Amniotic epithelial cell (primary cell): ENCODE measurements at regions not wholly inside any gene's neighbourhood (a gene's known extent, or its start where the extent isn't known, plus 50 kb on each side); places are given as distances from the start of the nearest gene placed in this dataset.

ENCODE experiments used
- DNase-seq: peaks from one replicate; pipeline ENCODE4 v3.0.0-alpha.2; 2010; ENCODE audit warnings: low read depth

DNA sequence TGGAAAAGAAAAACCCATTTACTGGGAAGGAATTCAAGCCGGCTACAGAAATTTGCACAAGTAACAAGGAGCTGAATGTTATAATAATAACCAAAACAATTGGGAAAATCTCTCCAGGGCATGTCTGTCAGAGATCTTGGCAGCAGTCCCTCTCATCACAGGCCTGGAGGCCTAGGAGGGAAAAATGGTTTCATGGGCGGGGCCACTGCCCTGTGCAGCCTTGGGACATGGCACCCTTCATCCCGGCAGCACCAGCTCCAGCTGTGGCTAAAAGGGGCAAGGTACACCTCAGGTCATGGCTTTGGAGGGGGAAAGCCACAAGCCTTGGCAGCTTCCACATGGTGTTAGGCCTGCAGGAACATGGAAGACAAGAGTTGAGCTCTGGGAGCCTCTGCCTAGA is 513.1 kb upstream of the CNKSR2 start:
- no peak for DNase-seq

DNA sequence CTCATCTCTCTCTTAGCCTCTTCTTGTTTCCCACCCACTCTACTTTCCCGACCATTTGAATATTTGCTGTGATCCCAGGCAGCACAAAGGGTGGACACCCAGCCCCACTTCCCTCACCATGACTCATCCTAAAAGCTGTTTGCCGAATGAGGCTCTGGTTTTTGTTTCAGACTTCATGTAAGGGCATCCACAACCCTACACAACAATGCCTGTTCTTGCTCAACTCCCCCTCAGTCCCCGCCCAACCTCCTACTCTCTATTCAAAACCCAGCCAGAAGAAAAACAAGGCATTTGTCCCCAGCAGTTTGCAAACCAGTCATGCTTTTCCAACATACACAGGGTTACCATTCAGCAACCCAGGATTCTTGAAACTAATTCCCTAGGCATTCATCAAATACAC is 516.5 kb upstream of the CNKSR2 start:
- DNase-seq: peak; percentile 27

DNA sequence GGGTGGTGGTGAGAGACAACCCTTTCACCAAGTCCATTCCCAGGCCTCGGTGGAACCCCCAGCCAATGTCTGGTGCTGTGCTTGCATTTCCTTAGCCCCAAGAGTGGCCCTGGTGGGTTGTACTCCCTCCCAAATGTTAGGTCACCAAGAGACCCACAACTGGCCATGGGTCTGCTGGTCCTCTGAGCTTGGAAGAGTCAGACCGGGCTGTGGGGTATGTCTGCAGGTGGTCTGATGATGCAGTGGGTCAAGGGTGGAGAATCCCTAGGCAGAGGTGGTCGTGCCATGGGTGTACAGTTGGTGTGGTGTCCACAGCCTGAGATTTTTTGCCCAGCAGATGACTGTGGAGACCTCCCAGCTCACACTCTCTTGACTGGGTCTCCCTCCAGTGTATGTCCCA is 535.7 kb upstream of the CNKSR2 start:
- no peak for DNase-seq

DNA sequence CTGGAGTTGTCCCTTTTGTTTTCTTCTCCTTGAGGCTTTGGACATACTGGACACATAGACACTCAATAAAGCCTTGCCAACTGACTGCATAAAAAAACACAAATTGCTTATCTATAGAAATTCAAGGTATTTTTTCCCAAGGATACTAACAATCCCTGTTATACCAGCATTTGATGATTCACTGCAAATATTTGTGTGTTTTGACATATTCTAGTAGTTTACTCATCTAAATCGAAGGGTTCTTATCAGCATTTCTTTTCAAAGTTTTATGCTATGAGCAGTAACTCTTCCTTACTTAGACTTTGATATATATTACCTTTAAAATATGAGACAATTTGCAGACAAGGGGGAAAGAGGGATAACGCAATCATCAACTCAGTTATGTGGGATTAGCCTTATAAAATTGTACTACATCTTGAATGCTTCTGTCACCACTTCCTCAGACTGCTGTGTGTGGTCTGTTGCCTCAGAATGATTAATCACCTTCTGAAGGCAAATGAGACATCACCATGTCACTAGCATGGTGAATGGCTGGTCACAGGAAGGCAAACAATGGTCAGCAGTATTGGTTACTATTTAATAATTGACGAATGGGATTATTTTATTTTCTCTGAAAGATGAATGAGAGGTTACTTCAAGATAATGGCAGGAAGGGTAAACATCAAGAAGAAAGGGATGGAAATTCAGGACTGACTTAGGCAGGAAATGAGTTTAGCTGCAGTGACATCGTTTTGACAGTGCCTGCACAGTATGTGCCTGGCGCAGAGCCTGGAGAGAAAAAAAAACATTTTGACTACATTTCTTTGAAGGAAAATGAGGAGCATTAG is 544.3 kb upstream of the CNKSR2 start:
- DNase-seq: peak; percentile 79

DNA sequence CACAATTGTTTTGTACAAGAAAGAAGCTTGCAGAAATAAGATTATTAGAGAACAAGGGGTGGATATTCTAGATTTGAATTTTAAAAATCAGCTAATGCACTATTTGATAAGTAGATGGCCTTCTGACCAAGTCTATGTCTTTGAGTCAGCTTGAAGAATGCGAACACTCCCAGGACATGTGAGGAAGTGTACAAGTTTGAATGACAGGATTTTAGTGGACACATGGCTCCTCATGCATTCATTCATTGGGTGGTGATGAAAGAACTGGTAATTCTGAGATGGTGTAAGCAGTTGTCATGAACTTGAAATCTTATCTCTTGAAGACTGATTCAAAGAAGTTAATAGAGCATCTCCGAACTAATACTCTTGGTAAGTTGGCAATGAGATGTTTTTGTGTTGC is 548.2 kb upstream of the CNKSR2 start:
- no peak for DNase-seq

DNA sequence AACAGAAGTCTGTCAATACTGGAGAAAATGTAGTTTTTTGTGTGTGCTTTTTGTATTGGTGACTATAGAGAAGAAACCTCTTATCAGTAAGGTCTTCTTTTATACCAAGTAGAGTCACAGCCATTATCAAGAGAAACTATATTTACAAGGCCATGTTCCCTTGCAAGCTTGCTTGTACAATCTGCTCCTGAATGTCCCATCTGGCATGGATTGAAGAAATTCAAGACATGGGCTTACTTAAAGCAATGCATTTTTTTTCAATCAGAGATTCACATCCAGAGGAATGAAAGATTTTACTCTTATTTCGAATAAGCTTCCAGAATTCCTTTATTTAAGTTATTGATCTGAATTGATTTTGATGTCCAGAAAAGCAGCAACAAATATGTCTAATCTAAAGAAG is 537.3 kb upstream of the RPS6KA3 start:
- no peak for DNase-seq

DNA sequence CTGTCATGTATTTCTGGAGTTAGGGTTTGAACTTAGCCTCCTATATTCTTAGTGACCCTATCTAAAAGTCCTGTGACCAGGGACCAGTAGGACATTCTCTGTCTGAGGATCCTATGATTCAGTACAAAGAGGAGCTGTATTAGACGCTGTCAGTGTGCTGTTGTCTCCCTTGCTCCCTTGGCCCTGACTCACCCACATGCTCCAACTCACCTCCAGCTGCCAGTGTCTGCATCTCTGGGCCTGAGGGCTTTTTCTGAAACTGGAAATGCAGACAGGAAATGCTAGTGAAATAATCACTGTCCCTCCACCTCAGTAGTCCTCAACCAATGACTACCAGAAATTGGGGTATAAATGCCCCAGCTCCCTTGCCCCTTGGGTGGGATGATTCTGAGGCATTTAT is 535.3 kb upstream of the RPS6KA3 start:
- no peak for DNase-seq

DNA sequence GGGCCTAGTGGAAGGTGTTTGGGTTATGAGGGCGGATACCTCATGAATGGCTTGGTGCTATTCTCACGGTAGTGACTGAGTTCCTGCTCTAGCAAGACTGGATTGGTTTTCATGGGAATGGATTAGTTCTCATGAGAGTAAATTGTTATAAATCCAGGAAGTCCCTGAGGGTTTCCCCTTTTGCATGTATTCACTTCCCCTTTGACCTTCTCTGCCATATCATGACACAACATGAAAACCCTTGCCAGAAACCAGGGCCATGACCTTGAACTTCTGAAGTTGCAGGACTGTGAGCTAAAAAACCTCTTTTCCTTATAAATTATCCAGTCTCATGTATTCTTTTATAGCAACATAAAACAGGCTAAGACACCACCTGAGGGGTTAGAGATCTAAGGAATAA is 529.7 kb upstream of the RPS6KA3 start:
- DNase-seq: no peak

DNA sequence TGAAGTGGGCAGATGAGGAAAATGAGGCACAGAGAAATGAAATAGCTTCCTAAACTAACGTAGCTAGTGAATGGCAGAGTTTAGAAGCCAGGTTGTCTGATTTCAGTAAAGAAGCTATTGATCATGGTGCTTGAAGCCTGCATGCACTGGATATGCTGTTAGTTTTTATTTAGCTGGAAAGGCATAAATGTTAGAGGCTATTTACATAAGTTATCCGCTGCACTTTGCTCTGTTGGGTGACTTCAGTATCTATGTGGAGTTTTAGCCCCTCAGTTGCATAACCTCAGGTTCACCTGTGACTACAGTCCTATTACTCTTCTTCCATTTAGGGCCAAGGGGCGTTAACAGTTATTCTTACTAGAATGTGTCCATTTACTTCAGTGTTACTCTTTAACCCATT is 522.4 kb upstream of the RPS6KA3 start:
- DNase-seq: no peak

DNA sequence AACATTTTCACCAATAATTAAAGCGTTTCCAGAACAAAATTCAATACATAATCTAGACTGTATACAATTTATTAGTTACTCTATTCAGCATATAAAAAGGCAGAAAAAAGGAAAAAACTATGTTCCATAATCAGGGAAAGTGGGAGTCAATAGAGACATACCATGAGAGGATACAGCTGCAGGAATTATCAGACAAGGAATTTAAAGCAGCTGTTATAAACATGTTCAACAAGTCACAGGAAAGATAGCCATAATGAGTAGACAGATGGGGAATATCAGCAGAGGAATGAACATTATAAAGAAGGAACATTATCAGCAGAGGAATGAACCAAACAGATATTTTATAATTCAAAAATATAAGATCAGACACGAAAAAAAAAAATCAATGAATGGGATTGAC is 500.6 kb upstream of the RPS6KA3 start:
- no peak for DNase-seq

DNA sequence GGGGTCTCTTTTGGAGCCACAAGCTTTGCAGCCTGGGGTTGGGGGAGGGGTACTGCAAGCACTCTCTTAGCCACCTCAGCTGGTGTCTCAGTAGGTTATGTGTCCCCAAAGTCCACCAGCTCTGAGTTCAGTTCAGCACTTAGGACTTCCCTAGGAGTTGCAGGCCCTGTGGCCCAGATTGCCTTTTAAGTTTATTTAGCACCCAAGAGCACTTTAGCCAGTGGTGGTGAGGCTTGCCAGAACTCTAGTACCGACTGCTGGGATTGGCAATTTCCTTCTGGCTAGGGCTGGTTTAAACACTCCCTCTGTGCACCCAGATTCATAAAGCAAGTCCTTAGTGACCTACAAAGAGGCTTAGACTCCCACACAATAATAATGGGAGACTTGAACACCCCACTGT is 489.9 kb upstream of the RPS6KA3 start:
- no peak for DNase-seq

DNA sequence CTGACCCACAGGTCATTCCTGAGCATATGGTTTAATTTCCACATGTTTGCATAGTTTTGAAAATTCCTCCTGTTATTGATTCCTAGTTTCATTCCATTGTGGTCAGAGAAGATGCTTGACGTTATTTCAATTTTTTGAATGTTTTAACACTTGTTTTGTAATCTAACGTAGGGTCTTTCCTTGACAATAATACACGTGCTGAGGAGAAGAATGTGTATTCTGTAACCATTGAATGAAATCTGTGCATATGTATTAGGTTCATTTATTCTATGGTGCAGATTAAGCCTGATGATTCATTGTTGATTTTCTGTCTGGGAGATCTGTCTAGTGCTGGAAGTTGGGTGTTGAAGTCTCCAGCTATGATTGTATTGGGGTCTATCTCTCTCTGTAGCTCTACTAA is 486.4 kb upstream of the RPS6KA3 start:
- no peak for DNase-seq

DNA sequence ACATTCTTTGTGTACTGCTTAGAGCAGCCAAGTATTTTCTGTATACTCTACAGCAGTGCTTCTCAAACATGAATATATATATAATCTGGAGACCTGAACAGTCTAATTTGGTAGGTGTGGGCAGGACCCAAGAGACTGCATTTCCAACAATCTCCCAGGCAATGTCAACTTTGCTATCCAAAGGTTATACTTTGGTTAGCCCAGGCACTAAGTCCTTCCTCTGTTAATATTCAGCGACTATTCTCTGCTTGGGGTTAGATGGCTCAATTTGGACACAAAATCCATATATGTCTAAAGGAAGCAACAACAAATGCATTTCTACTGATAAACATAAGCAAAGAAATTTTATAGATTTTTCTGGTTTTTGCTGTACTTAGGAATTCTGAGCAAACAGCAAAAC is 480.0 kb upstream of the RPS6KA3 start:
- no peak for DNase-seq

DNA sequence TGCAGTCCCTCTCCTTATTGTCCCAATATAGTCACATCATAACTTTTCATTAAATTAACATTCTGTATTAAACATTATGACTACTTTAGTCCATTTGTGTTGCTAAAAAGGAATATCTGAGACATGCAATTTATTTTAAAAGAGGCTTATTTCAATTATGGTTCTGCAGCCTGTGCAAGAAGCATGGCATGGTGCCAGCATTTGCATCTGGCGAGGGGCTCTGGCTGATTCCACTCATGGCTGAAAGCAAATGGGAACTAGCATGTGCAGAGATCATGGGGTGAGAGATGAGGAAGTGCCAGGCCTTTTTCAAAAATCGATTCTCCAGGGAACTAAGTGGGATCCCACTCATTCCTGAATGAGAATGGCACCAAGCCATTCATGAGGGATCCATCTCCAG is 476.3 kb upstream of the RPS6KA3 start:
- no peak for DNase-seq

DNA sequence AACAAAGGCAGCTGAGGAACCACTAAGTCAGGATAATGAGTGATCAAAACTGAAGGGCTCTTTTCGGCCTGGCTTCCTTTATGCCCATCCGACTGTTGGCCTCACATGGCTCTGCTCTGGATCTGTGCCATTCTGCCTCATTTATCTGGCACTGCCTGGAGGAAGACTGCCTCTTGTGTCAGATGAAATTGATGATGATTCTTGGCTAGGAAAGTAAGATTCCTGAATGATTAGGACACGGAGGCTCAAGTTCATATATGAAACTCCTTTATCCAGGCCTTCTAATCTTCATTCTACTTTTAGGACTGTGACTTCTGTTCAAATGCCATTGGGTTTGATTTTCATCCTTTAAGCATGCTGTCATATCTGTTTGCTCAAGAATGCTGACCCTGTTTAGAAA is 475.4 kb upstream of the RPS6KA3 start:
- DNase-seq: peak; percentile 53

DNA sequence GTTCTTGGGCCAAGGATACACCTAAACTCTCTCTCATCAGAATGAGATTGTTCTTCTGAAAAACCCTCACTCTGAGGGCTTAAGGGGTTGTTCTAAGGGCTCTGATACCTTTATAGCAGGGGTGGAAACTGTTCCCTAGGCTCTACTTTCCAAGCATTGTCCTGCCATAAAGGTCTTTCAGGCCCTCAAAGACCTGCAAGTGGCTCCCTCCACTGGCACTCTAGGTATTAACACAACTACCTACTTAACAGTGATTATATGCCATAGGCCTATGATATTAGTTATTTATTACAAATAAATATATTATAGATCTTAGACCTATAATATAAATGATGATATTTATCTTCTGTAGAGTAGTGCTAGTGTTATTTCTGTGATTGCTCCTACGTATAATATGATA is 473.7 kb upstream of the RPS6KA3 start:
- no peak for DNase-seq

DNA sequence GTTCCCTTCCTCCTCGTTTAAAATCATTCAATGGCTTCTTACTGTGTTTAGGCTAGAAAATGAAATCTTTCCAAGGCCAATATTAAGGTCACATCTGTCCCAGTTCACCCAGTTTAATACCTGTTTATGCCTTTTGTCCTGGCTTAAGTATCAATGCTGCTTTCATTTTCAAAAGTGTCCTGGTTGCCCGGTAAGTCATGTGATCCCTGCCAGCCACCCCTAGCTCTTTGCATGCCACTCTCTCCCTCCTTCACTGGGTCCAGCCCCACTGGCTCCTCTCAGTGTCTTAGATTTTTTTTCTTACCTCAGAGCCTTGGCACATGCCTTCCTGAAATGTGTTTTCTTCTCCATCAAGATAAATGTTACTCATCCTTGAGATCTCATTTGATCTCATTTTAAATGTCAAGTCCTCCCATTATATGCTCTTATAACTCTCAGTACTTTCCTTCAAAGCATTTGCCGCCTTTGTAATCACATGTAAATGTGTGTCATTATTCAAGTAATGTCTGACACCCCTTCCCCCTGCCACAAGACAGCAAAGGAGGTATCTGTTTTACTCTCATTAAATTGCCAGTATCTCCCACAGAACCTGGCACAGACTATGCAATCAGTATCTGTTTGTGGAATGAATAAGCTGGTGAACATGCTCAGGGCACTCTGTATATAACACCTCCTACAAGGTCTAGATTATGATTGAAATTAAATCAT is 472.5 kb upstream of the RPS6KA3 start:
- DNase-seq: no peak

DNA sequence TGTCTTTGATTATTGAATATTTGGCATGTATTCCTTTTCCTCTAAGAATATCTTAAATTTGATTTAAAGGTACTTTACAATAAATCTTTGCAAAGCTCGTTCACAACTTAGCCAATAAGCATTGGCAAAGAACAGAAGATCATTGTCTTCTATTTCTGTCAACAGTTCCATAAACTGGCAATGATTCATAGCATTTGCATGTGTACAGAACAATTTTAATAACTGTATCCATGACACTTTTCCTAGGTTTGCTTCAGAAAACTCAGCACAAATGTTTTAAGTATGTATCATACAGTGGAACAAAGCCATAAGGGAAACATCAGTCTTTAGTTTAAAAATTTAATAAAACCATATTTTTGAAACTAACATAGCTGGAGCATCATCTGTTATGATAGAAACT is 462.7 kb upstream of the RPS6KA3 start:
- DNase-seq: peak; percentile 0

DNA sequence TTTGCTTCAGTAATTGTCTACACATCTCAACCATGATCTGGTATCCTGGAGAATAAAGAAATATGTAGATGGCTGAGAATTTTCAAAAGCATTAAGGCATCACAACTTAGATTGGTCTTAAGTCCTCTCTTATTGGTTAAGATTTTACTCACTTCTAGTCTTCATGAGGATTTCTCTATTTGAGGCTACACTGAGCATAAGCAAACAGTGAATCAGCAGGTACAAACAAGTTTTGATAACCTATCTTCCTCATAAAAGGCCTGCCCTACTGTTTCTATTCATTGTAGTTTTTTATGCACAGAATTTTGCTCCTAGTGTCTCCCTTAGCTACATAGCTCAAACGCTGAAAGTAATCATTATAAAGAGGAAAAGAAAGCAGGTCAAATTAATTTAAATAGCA is 460.7 kb upstream of the RPS6KA3 start:
- DNase-seq: no peak

DNA sequence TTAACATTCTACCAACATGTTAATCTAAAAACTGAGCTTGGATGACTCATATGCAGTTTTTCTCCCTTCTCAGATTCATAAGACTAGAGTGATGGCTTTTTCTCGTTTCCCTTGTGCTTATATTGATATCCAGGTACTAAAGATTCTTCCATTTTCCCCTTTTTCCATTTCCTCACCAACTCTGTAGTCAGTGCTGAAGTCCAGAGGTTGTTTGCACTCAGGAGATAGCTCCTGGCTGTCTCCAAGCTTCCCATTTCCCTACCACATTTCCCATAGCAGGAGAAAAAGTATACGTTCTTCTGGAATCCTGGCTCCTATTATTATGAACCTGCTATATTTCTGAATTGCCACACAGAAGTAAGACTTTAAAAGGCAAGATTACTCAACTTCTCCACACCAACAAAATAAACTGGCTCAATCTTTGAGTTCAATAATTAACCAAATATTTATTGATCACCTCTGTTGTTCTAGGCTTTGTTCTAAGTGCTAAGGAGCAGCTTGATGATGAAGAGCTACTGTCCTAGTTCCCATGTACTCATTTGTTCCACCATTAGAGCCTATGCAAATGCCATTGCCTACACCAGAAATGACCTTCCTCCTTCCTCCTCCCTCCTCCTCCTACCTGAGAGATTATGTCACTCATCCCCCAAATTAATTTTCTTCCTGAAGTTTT is 454.4 kb upstream of the RPS6KA3 start:
- no peak for DNase-seq

DNA sequence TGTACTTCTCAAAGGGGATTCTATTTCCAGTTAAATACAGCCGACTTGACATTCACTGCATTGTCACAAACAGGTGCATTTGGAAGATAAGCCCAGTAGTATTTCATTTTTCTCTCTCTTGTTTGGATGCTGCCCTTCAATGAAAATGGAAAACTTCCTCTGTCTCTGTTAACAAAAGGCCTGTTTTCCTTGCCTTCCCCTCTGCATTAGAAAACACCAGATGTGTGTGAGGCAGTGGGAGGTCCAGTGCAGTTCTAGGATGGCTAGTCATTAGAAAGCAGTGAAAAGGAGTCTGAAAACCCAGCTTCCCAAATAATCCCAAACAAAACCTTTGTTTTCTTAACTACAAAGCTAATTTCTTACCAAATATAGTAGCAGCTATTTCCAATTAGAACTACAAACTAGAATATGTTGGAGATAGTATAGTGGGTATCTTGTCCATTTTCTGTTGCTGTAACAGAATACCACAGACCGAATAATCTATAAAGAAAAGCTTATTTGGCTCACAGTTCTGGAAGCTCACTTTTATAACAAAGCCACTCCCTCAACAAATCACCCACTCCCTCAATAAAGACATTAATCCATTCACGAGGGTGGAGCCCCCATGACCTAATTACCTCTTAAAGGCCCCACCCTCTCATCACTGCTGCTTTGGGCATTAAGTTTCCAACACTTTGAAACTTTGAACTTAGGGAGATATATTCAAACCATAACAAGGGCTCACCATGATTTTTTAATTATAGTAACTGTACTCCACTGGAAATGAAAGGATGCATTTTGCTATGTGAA is 452.1 kb upstream of the RPS6KA3 start:
- DNase-seq: no peak

DNA sequence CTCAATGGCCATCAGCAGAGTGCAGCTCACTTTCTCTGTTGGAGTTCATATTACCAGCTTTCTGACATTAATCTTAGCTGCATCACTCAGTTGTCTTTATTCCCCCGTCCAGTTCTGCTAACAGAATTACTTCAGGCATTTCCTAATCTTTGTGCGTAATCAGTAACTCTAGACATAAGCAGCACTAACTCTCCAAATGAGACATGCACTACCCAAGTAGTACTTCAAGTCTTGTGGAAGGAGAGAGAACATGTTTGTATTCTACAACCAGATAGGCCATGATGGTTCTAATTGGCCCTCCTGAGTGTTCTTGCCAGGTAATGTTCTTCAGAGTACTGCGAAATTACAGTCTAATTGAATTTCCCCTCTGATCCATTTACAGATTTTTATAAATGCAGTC is 448.5 kb upstream of the RPS6KA3 start:
- DNase-seq: peak; percentile 19
